ENCODE measurements at regions not wholly inside any gene's neighbourhood (a gene's known extent, or its start where the extent isn't known, plus 50 kb on each side); places are given as distances from the start of the nearest gene placed in this dataset.

DNA sequence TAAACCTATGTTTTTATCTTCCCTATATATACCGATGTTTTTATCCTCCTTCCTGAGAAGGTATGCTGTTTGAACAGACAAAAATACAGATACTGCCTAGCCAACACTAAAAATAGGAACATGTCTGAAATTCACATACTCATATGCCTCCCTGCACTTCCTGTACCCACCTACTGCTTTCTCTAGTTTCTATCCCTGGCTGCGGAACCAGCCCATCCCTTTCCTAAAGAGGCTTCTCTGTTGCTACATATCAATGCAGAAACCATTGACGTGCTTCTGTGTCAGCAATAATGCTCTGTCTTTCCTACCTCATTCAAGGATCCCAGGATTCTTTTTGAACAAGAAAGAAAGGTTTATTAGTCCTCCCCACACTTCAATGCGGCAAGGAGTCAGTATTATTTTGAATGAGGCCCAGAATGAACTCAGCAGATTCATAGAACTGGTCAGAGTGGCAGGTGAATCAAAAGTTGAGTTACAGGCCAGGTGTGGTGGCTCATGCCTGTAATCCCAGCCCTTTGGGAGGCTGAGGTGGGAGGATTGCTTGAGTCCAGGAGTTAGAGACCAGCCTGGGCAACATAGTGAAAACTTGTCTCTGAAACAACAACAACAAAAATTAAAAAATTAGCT lies 67.8 kb upstream of the NAP1L1 start:
- Mint-ChIP-seq H3K9me3 (no peaks in the 10 kb centered on the region), H3K27me3 (peaks cover 0 to 1% (median 0%) of the 10 kb centered on the region in 5 donors), H3K36me3 (no peaks in the 10 kb centered on the region), H3K4me1 (peaks cover 0 to 16% (median 6%) of the 10 kb centered on the region in 4 donors), H3K27ac (peak overlapping the region in 2 of 10 donors; percentile 20 to 22), H3K4me3 (no peak overlapping the region)
- POLR2A ChIA-PET: no interaction called here
- DNase-seq: no peak
- no peak for ATAC-seq

DNA sequence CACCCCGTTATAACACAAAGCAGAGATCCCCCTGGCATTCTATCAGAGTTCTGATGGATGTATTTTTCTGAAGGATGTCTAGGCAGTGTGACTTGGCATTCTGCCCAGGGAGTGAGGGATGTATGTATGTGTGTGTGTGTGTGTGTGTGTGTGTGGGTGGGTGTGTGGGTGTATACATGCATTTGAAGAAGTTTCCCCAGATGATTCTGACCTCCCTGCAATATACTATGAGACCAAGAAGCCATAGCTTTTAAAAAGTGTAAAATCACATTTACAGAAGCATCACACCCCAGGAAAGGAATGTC lies 59.7 kb upstream of the NAP1L1 start:
- H3K27ac Mint-ChIP-seq: peak overlapping the region in 6 of 10 donors; percentile 0 to 39 (median 16)
- peak overlapping the region in 6 of 10 donors; percentile 1 to 57 (median 38) for H3K4me3 Mint-ChIP-seq
- peak in 9 of 10 donors; percentile 9 to 67 (median 35) for DNase-seq

DNA sequence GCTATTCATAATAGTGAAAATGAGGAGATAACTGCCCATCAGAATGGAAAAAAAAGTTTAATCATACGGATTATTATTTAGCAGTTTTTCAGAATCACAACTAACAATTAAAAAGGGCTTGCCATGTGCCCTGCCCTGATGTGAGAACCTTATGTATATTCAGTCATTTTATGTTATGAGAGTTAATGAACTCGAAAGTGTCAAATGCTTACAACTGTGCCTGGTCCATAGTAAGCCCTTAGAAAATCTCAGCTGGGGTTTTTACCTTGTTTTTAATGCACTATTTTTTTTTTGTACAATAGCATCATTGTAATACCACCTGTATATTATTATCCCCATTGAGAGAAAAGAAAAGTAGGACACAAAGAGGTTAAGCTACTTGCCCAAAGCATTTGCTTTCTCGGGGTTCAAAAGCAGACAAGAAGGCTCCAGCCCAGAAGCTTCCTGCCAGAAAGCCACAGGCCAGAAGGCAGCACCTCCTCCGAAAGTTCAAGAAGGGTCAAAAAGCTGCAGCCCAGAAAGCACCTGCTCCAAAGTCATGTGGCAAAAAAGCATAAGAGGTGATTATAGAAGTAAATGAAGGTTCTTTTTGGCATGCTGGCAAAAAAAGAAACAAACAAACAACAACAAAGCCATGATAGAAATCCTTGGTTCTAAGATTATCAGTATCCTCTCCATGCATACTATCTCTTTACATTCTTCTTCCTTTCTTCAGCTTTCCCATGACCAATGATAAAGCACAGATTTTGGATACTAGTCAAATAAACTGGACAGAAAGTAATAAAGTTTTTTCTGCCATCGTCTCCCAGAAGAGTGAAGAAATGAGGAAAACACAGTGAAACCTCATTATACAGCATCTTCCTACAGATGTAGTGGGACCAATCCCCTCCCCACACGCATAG lies 59.1 kb upstream of the NAP1L1 start:
- H3K4me3 Mint-ChIP-seq: peak overlapping the region in 8 of 10 donors; percentile 6 to 57 (median 27)
- peaks cover 0 to 3% (median 0%) of the 10 kb centered on the region in 9 donors for H3K9me3 Mint-ChIP-seq
- ATAC-seq (peak; percentile 61 to 85), DNase-seq (peak in 5 of 10 donors; percentile 6 to 25 (median 12))
- no peaks in the 10 kb centered on the region for H3K27me3 Mint-ChIP-seq
- H3K36me3 Mint-ChIP-seq: no peaks in the 10 kb centered on the region
- peak overlapping the region in 8 of 10 donors; percentile 0 to 59 (median 24) for H3K27ac Mint-ChIP-seq
- peaks cover 12 to 25% (median 21%) of the 10 kb centered on the region in 4 donors for H3K4me1 Mint-ChIP-seq
- POLR2A ChIA-PET: no interaction called here

More for the DNA sequence above, 59.7 kb upstream of the NAP1L1 start:
- no peaks in the 10 kb centered on the region for H3K27me3 Mint-ChIP-seq
- H3K36me3 Mint-ChIP-seq: no peaks in the 10 kb centered on the region
- POLR2A ChIA-PET: no interaction called here
- peak; percentile 50 to 53 for ATAC-seq
- no peaks in the 10 kb centered on the region for H3K9me3 Mint-ChIP-seq
- peaks cover 12 to 25% (median 21%) of the 10 kb centered on the region in 4 donors for H3K4me1 Mint-ChIP-seq

DNA sequence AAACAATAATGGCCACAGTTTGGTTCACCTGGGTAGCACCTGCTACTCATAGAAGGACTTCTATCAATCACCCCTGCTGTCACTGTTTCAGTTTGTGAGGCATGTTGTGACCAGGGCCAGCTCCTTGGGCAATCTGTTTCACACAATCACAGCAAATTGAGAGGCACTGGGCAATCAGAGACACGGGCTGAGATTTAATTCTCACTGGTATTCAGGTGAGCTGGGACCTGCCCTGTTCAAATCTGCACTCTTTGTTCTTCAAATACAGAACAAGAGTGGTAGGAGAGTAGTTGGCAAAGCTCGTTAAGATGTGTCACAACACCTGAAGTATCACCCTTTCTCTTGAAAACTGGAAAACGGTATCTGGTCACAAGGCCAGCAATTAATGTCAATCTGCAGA lies 57.8 kb upstream of the NAP1L1 start:
- no peak for ATAC-seq
- DNase-seq: no peak

DNA sequence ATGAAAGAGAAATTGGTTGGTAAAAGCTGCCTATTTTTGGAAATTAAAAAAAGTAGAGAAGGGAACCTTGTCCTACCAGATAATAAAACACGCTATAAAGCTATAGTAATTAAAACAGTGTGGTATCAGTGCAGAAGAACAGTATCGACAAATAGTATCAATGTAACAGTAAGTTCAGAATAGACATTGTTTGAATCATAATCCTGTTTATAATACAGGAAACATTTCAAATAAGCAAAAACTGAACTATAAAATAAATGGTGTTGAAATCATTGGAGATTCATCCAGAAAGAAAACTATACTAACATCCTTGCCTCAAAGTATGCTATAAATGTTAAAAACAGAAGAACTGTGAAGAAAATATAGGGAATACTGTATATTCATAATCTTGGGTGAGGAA lies 54.2 kb upstream of the NAP1L1 start:
- H3K4me3 Mint-ChIP-seq: no peak overlapping the region
- H3K9me3 Mint-ChIP-seq: peaks cover 0 to 11% (median 5%) of the 10 kb centered on the region in 9 donors
- H3K27ac Mint-ChIP-seq: no peak overlapping the region
- H3K36me3 Mint-ChIP-seq: no peaks in the 10 kb centered on the region
- POLR2A ChIA-PET: no interaction called here
- peaks cover 5 to 14% (median 10%) of the 10 kb centered on the region in 4 donors for H3K4me1 Mint-ChIP-seq
- ATAC-seq (no peak), DNase-seq (no peak)
- H3K27me3 Mint-ChIP-seq: no peaks in the 10 kb centered on the region

More for the DNA sequence above, 57.8 kb upstream of the NAP1L1 start:
- H3K36me3 Mint-ChIP-seq: no peaks in the 10 kb centered on the region
- peak overlapping the region in 1 of 10 donors; percentile 43 for H3K27ac Mint-ChIP-seq
- H3K9me3 Mint-ChIP-seq: peaks cover 0 to 11% (median 5%) of the 10 kb centered on the region in 9 donors
- peaks cover 12 to 25% (median 21%) of the 10 kb centered on the region in 4 donors for H3K4me1 Mint-ChIP-seq
- POLR2A ChIA-PET: no interaction called here
- no peak overlapping the region for H3K4me3 Mint-ChIP-seq
- no peaks in the 10 kb centered on the region for H3K27me3 Mint-ChIP-seq

DNA sequence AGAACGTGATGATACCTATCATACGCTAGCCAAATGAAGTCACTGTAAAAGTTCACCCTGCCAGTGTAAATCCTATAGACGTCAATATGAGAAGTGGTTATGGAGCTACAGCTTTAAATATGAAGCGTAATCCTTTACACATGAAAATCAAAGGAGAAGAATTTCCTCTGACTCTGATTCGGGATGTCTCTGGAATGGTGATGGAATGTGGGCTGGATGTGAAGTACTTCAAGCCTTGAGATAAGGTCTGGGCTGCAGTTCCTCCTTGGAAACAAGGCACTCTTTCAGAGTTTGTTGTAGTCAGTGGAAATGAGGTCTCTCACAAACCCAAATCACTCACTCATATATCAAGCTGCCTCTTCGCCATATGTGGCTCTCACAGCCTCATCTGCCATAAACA lies 53.1 kb upstream of the NAP1L1 start:
- no peak for DNase-seq
- H3K4me3 Mint-ChIP-seq: no peak overlapping the region
- no peaks in the 10 kb centered on the region for H3K27me3 Mint-ChIP-seq
- no peaks in the 10 kb centered on the region for H3K36me3 Mint-ChIP-seq
- peaks cover 0 to 6% (median 1%) of the 10 kb centered on the region in 4 donors for H3K4me1 Mint-ChIP-seq
- peaks cover 0 to 11% (median 5%) of the 10 kb centered on the region in 9 donors for H3K9me3 Mint-ChIP-seq
- no peak for ATAC-seq
- POLR2A ChIA-PET: no interaction called here
- H3K27ac Mint-ChIP-seq: no peak overlapping the region

DNA sequence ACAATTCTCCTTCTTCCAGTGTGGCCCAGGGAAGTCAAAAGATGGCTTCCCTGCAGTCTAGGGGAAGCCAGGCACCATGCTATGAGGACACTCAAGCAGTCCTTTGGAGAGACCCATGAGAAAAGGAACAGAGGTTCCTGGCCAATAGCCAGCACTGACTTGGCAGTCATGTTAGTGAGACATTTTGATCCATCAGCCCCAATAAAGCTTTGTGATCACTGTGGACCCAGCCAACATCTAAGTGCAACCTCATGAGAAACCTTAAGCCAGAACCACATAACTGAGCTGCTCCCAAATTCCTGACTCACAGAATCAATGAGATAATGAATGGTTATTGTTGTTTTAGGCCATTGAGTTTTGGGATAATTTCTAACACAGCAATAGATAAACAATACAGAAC lies 51.0 kb upstream of the NAP1L1 start:
- Mint-ChIP-seq H3K36me3 (no peaks in the 10 kb centered on the region), H3K4me3 (no peak overlapping the region), H3K27ac (no peak overlapping the region), H3K27me3 (peaks cover 0 to 2% (median 0%) of the 10 kb centered on the region in 5 donors), H3K4me1 (no peaks in the 10 kb centered on the region), H3K9me3 (peaks cover 0 to 11% (median 5%) of the 10 kb centered on the region in 9 donors)
- DNase-seq: no peak
- no peak for ATAC-seq
- POLR2A ChIA-PET: no interaction called here

Data from naive thymus-derived CD8-positive, alpha-beta T cell (primary cell).